ENCODE measurements at regions not wholly inside any gene's neighbourhood (a gene's known extent, or its start where the extent isn't known, plus 50 kb on each side); places are given as distances from the start of the nearest gene placed in this dataset.

- TF ChIP-seq ZFP36 (IDR thresholded peaks at IDR 0.05; ENCODE audit: borderline replicate concordance, low read depth, low read length, partially characterized antibody) (no peak), ZBTB8A (CRISPR knock-in tag; IDR thresholded peaks at IDR 0.05; ENCODE audit: borderline replicate concordance, low read depth) (no peak), ZNF564 (CRISPR knock-in tag; IDR thresholded peaks at IDR 0.05) (no peak), ZFX (CRISPR knock-in tag; IDR thresholded peaks at IDR 0.05; ENCODE audit: low read depth) (no peak), ATF1 (CRISPR knock-in tag; IDR thresholded peaks at IDR 0.05) (no peak)
- TF ChIP-seq, protein P1, sequence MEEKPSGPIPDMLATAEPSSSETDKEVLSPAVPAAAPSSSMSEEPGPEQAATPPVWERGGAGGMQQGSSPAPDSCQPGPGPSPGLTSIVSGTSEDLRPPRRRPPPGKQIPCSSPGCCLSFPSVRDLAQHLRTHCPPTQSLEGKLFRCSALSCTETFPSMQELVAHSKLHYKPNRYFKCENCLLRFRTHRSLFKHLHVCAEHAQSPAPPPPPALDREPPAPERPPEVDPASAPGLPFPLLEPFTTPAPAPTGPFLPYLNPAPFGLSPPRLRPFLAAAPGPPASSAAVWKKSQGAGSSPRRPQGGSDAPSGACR (CRISPR knock-in tag; IDR thresholded peaks at IDR 0.05) = no peak
- TF ChIP-seq, protein P2, sequence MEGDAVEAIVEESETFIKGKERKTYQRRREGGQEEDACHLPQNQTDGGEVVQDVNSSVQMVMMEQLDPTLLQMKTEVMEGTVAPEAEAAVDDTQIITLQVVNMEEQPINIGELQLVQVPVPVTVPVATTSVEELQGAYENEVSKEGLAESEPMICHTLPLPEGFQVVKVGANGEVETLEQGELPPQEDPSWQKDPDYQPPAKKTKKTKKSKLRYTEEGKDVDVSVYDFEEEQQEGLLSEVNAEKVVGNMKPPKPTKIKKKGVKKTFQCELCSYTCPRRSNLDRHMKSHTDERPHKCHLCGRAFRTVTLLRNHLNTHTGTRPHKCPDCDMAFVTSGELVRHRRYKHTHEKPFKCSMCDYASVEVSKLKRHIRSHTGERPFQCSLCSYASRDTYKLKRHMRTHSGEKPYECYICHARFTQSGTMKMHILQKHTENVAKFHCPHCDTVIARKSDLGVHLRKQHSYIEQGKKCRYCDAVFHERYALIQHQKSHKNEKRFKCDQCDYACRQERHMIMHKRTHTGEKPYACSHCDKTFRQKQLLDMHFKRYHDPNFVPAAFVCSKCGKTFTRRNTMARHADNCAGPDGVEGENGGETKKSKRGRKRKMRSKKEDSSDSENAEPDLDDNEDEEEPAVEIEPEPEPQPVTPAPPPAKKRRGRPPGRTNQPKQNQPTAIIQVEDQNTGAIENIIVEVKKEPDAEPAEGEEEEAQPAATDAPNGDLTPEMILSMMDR (CRISPR knock-in tag; IDR thresholded peaks at IDR 0.05) = no peak
These were observed 1215.9 kb downstream of the CDH8 start for GRCh38 chr16:60820361-60820760.

Measured in HepG2 (cell line).